ENCODE measurements at regions not wholly inside any gene's neighbourhood (a gene's known extent, or its start where the extent isn't known, plus 50 kb on each side); places are given as distances from the start of the nearest gene placed in this dataset.

DNA sequence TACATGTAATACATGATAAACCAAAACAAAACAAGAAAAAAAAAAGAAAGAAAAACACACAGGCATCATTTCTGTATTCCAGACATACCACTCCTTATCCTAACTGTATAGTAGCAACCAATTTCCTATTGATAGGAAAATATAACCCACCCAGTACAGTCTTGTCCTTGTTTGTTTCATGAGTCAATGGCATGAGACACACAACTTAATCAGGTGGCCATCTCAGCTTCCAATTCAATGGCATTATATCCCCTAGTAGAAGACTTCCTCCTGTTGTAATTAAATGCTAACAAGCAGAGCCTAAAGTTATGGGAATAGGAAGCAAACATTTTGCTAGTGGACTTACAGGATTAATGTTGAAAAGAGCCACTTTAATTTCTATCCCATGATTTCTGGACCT lies 121.0 kb upstream of the NOL4 start:
- POLR2A ChIA-PET = no interaction called here
- Mint-ChIP-seq H3K4me3 (ENCODE audit: unreplicated experiment) (no peak overlapping the region), H3K27me3 (ENCODE audit: insufficient read depth, unreplicated experiment) (no peaks in the 10 kb centered on the region), H3K27ac (ENCODE audit: low read depth, unreplicated experiment) (no peak overlapping the region), H3K36me3 (ENCODE audit: insufficient read depth, unreplicated experiment) (no peaks in the 10 kb centered on the region), H3K9me3 (ENCODE audit: unreplicated experiment) (peaks cover 32% of the 10 kb centered on the region), H3K4me1 (ENCODE audit: insufficient read depth, unreplicated experiment) (peaks cover 7% of the 10 kb centered on the region)
- no peak for DNase-seq (ENCODE audit: unreplicated experiment)
- BruUV-seq (replicated peaks) = no TSS peak
- TF ChIP-seq CTCF (IDR thresholded peaks at IDR 0.05; ENCODE audit: unreplicated experiment) = no peak
- intact Hi-C loops (cut with micrococcal nuclease) = no loop called here
- CTCF ChIA-PET = no interaction called here

DNA sequence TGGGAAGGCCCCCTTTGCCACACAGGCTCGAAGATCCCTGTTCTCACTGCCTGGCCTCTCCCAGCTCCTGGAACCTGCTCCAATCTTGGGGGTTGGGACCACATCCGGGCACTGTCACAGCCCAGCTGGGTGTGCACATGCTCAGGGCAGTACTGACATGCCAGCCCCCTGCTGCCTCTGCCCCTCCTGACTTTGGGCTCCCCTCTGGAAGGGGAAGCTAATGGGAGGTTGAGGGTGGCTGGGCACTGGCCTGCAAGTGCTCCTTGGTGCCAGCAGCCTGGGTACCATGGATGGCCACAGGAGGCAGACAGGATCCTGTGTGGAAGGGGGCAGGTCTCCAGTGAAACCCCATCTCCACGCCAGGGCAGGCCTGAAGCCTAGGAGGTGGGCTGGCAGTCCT lies 126.1 kb upstream of the NOL4 start:
- Mint-ChIP-seq H3K4me1 (ENCODE audit: insufficient read depth, unreplicated experiment) (no peaks in the 10 kb centered on the region), H3K36me3 (ENCODE audit: insufficient read depth, unreplicated experiment) (no peaks in the 10 kb centered on the region), H3K9me3 (ENCODE audit: unreplicated experiment) (peaks cover 31% of the 10 kb centered on the region), H3K27ac (ENCODE audit: low read depth, unreplicated experiment) (no peak overlapping the region), H3K4me3 (ENCODE audit: unreplicated experiment) (no peak overlapping the region), H3K27me3 (ENCODE audit: insufficient read depth, unreplicated experiment) (no peaks in the 10 kb centered on the region)
- no peak for DNase-seq (ENCODE audit: unreplicated experiment)
- intact Hi-C loops (cut with micrococcal nuclease) = no loop called here
- POLR2A ChIA-PET = no interaction called here
- no peak for TF ChIP-seq CTCF (IDR thresholded peaks at IDR 0.05; ENCODE audit: unreplicated experiment)
- CTCF ChIA-PET = no interaction called here
- no TSS peak for BruUV-seq (replicated peaks)

DNA sequence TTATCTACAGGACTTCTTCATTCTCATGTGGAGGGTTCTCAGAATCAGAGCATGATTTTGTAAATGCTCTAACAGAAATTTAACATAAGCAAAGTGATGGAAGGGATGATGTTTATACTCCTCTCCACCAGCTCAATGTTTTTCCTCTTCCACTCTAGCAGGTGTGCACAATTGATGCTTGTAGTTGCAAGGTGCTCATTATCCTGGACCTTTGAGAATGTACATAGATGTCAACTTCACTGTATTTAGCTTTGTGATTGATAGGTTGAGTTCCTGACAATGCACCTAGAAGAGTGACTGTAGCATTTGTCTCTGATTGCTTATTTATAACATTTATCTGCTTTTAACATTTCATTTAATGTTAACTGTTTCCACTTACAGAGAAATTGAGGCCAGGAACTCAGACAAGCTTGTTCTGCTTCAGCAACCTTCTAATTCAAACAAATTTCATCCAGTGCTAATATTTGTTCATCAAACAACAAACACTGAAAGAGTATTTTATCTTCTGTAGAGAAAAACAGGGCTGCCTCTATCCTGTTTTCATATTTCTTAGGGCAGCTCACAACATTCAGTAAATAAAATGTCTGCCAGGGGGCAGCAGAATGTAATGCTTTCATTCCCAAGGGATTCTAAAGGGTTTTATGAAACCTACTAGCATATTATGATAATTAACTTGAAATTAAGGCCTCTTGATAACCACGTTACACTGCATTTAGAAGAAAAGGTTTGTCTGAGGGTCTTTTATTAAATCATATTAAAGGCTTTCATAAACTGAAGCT lies 127.9 kb upstream of the NOL4 start:
- no peaks in the 10 kb centered on the region for H3K27me3 Mint-ChIP-seq (ENCODE audit: insufficient read depth, unreplicated experiment)
- no TSS peak for BruUV-seq (replicated peaks)
- no peaks in the 10 kb centered on the region for H3K36me3 Mint-ChIP-seq (ENCODE audit: insufficient read depth, unreplicated experiment)
- H3K27ac Mint-ChIP-seq (ENCODE audit: low read depth, unreplicated experiment) = no peak overlapping the region
- ChIA-PET POLR2A (no interaction called here), CTCF (interaction anchor here (0.5 to 0.6 kb wide), 2 partner anchors 98 to 114 kb away, joined by 4 to 5 read pairs; no protein-coding TSS in a partner anchor)
- no peak overlapping the region for H3K4me3 Mint-ChIP-seq (ENCODE audit: unreplicated experiment)
- DNase-seq (ENCODE audit: unreplicated experiment) = peak; percentile 4
- peaks cover 43% of the 10 kb centered on the region for H3K9me3 Mint-ChIP-seq (ENCODE audit: unreplicated experiment)
- H3K4me1 Mint-ChIP-seq (ENCODE audit: insufficient read depth, unreplicated experiment) = no peaks in the 10 kb centered on the region
- no peak for TF ChIP-seq CTCF (IDR thresholded peaks at IDR 0.05; ENCODE audit: unreplicated experiment)
- intact Hi-C loops (cut with micrococcal nuclease) = no loop called here

GRCh38 chr18:34354351-34354750 lies 129.6 kb upstream of the NOL4 start:
- Mint-ChIP-seq H3K4me1 (ENCODE audit: insufficient read depth, unreplicated experiment) (no peaks in the 10 kb centered on the region), H3K27me3 (ENCODE audit: insufficient read depth, unreplicated experiment) (no peaks in the 10 kb centered on the region), H3K4me3 (ENCODE audit: unreplicated experiment) (no peak overlapping the region), H3K27ac (ENCODE audit: low read depth, unreplicated experiment) (no peak overlapping the region), H3K9me3 (ENCODE audit: unreplicated experiment) (peaks cover 42% of the 10 kb centered on the region), H3K36me3 (ENCODE audit: insufficient read depth, unreplicated experiment) (no peaks in the 10 kb centered on the region)
- no peak for TF ChIP-seq CTCF (IDR thresholded peaks at IDR 0.05; ENCODE audit: unreplicated experiment)
- intact Hi-C loops (cut with micrococcal nuclease) = no loop called here
- POLR2A ChIA-PET = no interaction called here
- CTCF ChIA-PET = interaction anchor here (0.7 kb wide), 1 partner anchor 737 kb away, joined by 4 read pairs; no protein-coding TSS in a partner anchor
- no peak for DNase-seq (ENCODE audit: unreplicated experiment)
- no TSS peak for BruUV-seq (replicated peaks)
